Liver (tissue), 8 donors: ENCODE measurements at regions not wholly inside any gene's neighbourhood (a gene's known extent, or its start where the extent isn't known, plus 50 kb on each side); places are given as distances from the start of the nearest gene placed in this dataset.

Experiments
- DNase-seq: peaks from one replicate; pipeline ENCODE4 v3.0.0-alpha.2; 2017; ENCODE audit warnings: low spot score
- H3K27ac ChIP-seq, 2 donors: one replicate each; pipeline ENCODE4 v1.7.0; 2013; ENCODE audit warnings: inconsistent platforms in 2 of 2, low read length in 2 of 2, control low read depth in 1 of 2, low read depth in 1 of 2, mild to moderate bottlenecking in 1 of 2
- H3K27me3 ChIP-seq, 4 donors: one replicate each; pipeline versions ENCODE4 v1.6.1 to v1.7.0; 2013; ENCODE audit warnings: low read length in 3 of 4, inconsistent platforms in 1 of 4, mild to moderate bottlenecking in 1 of 4, moderate library complexity in 1 of 4; ENCODE audit not compliant: control insufficient read depth in 4 of 4, insufficient read depth in 4 of 4
- H3K36me3 ChIP-seq, 4 donors: one replicate each; pipeline versions ENCODE4 v1.6.1 to v1.7.0; 2013; ENCODE audit warnings: low read length in 3 of 4, mild to moderate bottlenecking in 3 of 4, low read depth in 1 of 4, moderate library complexity in 1 of 4; ENCODE audit not compliant: control insufficient read depth in 4 of 4, insufficient read depth in 3 of 4
- H3K4me1 ChIP-seq, 4 donors: one replicate each; pipeline versions ENCODE4 v1.6.1 to v1.7.0; 2013; ENCODE audit warnings: low read length in 3 of 4, mild to moderate bottlenecking in 3 of 4, moderate library complexity in 1 of 4; ENCODE audit not compliant: control insufficient read depth in 4 of 4, insufficient read depth in 4 of 4
- H3K4me3 ChIP-seq, 3 donors: one replicate each; pipeline versions ENCODE4 v1.6.1 to v1.7.0; 2013; ENCODE audit warnings: low read length in 3 of 3, control low read depth in 1 of 3, low read depth in 1 of 3, mild to moderate bottlenecking in 1 of 3
- H3K9ac ChIP-seq, 2 donors: one replicate each; pipeline ENCODE4 v1.7.0; 2013; ENCODE audit warnings: low read length in 2 of 2, mild to moderate bottlenecking in 2 of 2, moderate library complexity in 2 of 2, control low read depth in 1 of 2, low read depth in 1 of 2
- H3K9me3 ChIP-seq, 4 donors: one replicate each; pipeline versions ENCODE4 v1.6.1 to v1.7.0; 2013; ENCODE audit warnings: low read length in 3 of 4; ENCODE audit not compliant: control insufficient read depth in 4 of 4
- ATF3 ChIP-seq: IDR thresholded peaks from 2 replicates; pipeline ENCODE4 v1.6.1; 2016; ENCODE audit warnings: antibody characterized with exemption
- CTCF ChIP-seq: fragments of 150-350 bp; IDR thresholded peaks from 2 replicates; pipeline ENCODE4 v1.5.1; 2017; ENCODE audit warnings: improper control_type of control experiment, low read depth, low read length; ENCODE audit not compliant: missing input control
- EGR1 ChIP-seq, 2 donors: IDR thresholded peaks; 2 replicates each; pipeline ENCODE4 v1.6.1; 2016 to 2018; ENCODE audit warnings: antibody characterized with exemption in 2 of 2, low read depth in 2 of 2
- FOXA1 ChIP-seq: IDR thresholded peaks from 2 replicates; pipeline ENCODE4 v1.6.1; 2016; ENCODE audit warnings: antibody characterized with exemption
- GABPA ChIP-seq, 2 donors: IDR thresholded peaks in 1 of 2; conservative IDR thresholded peaks in 1 of 2; 2 replicates each; pipeline ENCODE4 v1.6.1; 2016; ENCODE audit warnings: antibody characterized with exemption in 2 of 2, mild to moderate bottlenecking in 1 of 2, moderate library complexity in 1 of 2
- HNF4A ChIP-seq, 2 donors: conservative IDR thresholded peaks; 2 replicates each; pipeline ENCODE4 v1.6.1; 2016; ENCODE audit warnings: antibody characterized with exemption in 2 of 2, mild to moderate bottlenecking in 2 of 2
- HNF4G ChIP-seq: IDR thresholded peaks from 2 replicates; pipeline ENCODE4 v1.6.1; 2016; ENCODE audit warnings: antibody characterized with exemption
- JUND ChIP-seq, 2 donors: IDR thresholded peaks; 2 replicates each; pipeline ENCODE4 v1.6.1; 2016; ENCODE audit warnings: antibody characterized with exemption in 2 of 2
- NR2F2 ChIP-seq: IDR thresholded peaks from 2 replicates; pipeline ENCODE4 v1.6.1; 2016; ENCODE audit warnings: antibody characterized with exemption
- RAD21 ChIP-seq, 2 donors: IDR thresholded peaks; 2 replicates each; pipeline ENCODE4 v1.6.1; 2016; ENCODE audit warnings: antibody characterized with exemption in 2 of 2, mild to moderate bottlenecking in 2 of 2
- SP1 ChIP-seq: IDR thresholded peaks from 2 replicates; pipeline ENCODE4 v1.6.1; 2018; ENCODE audit warnings: antibody characterized with exemption, mild to moderate bottlenecking
- TAF1 ChIP-seq: conservative IDR thresholded peaks from 2 replicates; pipeline ENCODE4 v1.6.1; 2016; ENCODE audit warnings: antibody characterized with exemption, mild to moderate bottlenecking
- YY1 ChIP-seq: IDR thresholded peaks from 2 replicates; pipeline ENCODE4 v1.6.1; 2016; ENCODE audit warnings: antibody characterized with exemption, mild to moderate bottlenecking
- whole genome bisulfite sequencing: extraction: QIAGEN DNeasy Blood & Tissue Kit; methylation state at CpG from one replicate; pipeline ENCODE4 v1.1.7; 2013; 5-methylcytosine and 5-hydroxymethylcytosine counted together
- TF ChIP-seq, protein P1 (sequence below): IDR thresholded peaks from 2 replicates; pipeline ENCODE4 v1.6.1; 2016; ENCODE audit warnings: antibody characterized with exemption
- TF ChIP-seq, protein P2 (sequence below): IDR thresholded peaks from 2 replicates; pipeline ENCODE4 v1.6.1; 2016; ENCODE audit warnings: antibody characterized with exemption, mild to moderate bottlenecking
- donor health status: healthy.
- donor health status: healthy.
- donor health status: healthy.
- donor health status: healthy.
- donor health status: healthy.

GRCh38 chr5:24712947-24713346 lies 68.2 kb upstream of the CDH10 start:
- no peaks in the 10 kb centered on the region for H3K4me1 ChIP-seq
- no peak overlapping the region for H3K27ac ChIP-seq
- H3K9ac ChIP-seq: no peak overlapping the region
- 37% methylated on average over 2 of the region's 2 CpGs for WGBS
- H3K27me3 ChIP-seq: no peaks in the 10 kb centered on the region
- H3K9me3 ChIP-seq: no peaks in the 10 kb centered on the region
- TF ChIP-seq, protein P1, sequence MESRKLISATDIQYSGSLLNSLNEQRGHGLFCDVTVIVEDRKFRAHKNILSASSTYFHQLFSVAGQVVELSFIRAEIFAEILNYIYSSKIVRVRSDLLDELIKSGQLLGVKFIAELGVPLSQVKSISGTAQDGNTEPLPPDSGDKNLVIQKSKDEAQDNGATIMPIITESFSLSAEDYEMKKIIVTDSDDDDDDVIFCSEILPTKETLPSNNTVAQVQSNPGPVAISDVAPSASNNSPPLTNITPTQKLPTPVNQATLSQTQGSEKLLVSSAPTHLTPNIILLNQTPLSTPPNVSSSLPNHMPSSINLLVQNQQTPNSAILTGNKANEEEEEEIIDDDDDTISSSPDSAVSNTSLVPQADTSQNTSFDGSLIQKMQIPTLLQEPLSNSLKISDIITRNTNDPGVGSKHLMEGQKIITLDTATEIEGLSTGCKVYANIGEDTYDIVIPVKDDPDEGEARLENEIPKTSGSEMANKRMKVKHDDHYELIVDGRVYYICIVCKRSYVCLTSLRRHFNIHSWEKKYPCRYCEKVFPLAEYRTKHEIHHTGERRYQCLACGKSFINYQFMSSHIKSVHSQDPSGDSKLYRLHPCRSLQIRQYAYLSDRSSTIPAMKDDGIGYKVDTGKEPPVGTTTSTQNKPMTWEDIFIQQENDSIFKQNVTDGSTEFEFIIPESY: no peak
- TF ChIP-seq EGR1 (IDR thresholded peaks at IDR 0.05; ENCODE audit: low read depth in 2 of 2): no peak
- TF ChIP-seq ATF3: no peak
- TF ChIP-seq HNF4A (conservative IDR thresholded peaks at IDR 0.05): no peak
- TF ChIP-seq GABPA (IDR thresholded peaks at IDR 0.05 in 1 of 2, conservative IDR thresholded peaks at IDR 0.05 in 1 of 2): no peak
- no peak for TF ChIP-seq HNF4G
- no peak overlapping the region for H3K4me3 ChIP-seq
- no peak for DNase-seq
- no peaks in the 10 kb centered on the region for H3K36me3 ChIP-seq

DNA sequence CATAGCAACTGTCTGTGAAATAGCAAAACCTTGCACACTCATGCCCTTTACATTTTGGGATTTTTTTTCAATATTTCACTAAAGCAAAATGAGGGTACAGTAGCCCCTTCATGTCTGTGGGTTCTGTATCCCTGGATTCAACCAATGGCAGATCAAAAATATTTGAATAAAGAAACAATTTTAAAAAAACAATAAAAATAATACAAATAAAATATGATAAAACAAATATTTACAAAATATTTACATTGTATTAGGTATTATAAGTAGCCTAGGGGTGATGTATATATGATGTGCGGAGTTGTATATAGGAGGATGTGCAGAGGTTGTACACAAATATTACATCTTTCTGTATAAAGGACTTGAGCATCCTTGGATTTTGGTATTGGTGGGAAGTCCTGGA lies 67.3 kb upstream of the CDH10 start:
- Histone ChIP-seq H3K9me3 (no peaks in the 10 kb centered on the region), H3K36me3 (no peaks in the 10 kb centered on the region), H3K9ac (no peak overlapping the region), H3K4me1 (no peaks in the 10 kb centered on the region), H3K4me3 (no peak overlapping the region), H3K27me3 (no peaks in the 10 kb centered on the region), H3K27ac (no peak overlapping the region)
- no peak for DNase-seq
- WGBS: 83% methylated on average over 1 of the region's 1 CpG
- TF ChIP-seq RAD21 (IDR thresholded peaks at IDR 0.05) (no peak), NR2F2 (no peak), HNF4G (no peak), GABPA (IDR thresholded peaks at IDR 0.05 in 1 of 2, conservative IDR thresholded peaks at IDR 0.05 in 1 of 2) (no peak)
- TF ChIP-seq, protein P1: no peak
- TF ChIP-seq, protein P2, sequence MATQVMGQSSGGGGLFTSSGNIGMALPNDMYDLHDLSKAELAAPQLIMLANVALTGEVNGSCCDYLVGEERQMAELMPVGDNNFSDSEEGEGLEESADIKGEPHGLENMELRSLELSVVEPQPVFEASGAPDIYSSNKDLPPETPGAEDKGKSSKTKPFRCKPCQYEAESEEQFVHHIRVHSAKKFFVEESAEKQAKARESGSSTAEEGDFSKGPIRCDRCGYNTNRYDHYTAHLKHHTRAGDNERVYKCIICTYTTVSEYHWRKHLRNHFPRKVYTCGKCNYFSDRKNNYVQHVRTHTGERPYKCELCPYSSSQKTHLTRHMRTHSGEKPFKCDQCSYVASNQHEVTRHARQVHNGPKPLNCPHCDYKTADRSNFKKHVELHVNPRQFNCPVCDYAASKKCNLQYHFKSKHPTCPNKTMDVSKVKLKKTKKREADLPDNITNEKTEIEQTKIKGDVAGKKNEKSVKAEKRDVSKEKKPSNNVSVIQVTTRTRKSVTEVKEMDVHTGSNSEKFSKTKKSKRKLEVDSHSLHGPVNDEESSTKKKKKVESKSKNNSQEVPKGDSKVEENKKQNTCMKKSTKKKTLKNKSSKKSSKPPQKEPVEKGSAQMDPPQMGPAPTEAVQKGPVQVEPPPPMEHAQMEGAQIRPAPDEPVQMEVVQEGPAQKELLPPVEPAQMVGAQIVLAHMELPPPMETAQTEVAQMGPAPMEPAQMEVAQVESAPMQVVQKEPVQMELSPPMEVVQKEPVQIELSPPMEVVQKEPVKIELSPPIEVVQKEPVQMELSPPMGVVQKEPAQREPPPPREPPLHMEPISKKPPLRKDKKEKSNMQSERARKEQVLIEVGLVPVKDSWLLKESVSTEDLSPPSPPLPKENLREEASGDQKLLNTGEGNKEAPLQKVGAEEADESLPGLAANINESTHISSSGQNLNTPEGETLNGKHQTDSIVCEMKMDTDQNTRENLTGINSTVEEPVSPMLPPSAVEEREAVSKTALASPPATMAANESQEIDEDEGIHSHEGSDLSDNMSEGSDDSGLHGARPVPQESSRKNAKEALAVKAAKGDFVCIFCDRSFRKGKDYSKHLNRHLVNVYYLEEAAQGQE: no peak

GRCh38 chr5:24703934-24704333 lies 59.2 kb upstream of the CDH10 start:
- no peaks in the 10 kb centered on the region for H3K9me3 ChIP-seq
- H3K9ac ChIP-seq: no peak overlapping the region
- H3K36me3 ChIP-seq: no peaks in the 10 kb centered on the region
- H3K27me3 ChIP-seq: no peaks in the 10 kb centered on the region
- H3K4me1 ChIP-seq: no peaks in the 10 kb centered on the region
- H3K27ac ChIP-seq: no peak overlapping the region
- no peak for DNase-seq
- H3K4me3 ChIP-seq: no peak overlapping the region
- TF ChIP-seq HNF4A (conservative IDR thresholded peaks at IDR 0.05) (no peak), FOXA1 (no peak), YY1 (no peak), GABPA (IDR thresholded peaks at IDR 0.05 in 1 of 2, conservative IDR thresholded peaks at IDR 0.05 in 1 of 2) (no peak), RAD21 (IDR thresholded peaks at IDR 0.05) (no peak), TAF1 (no peak), SP1 (no peak), JUND (IDR thresholded peaks at IDR 0.05) (no peak), CTCF (no peak)
- TF ChIP-seq, protein P2: no peak
